AG10803 (cell line): ENCODE measurements at regions not wholly inside any gene's neighbourhood (a gene's known extent, or its start where the extent isn't known, plus 50 kb on each side); places are given as distances from the start of the nearest gene placed in this dataset.
"Not testable (repeated sequence)": the region's sequence is repeated elsewhere in the genome, so short reads cannot be mapped to it uniquely, and the experiment has no call there.

Experiments
- DNase-seq: peaks from one replicate; pipeline ENCODE4 v3.0.0; 2010; ENCODE audit warnings: low read depth
- H3K4me3 ChIP-seq: 2 replicates; pipeline ENCODE4 v1.5.1; 2011; ENCODE audit warnings: mild to moderate bottlenecking, low read length, control low read depth
- CTCF ChIP-seq: conservative IDR thresholded peaks from 2 replicates; pipeline ENCODE4 v1.5.1; 2011; ENCODE audit warnings: mild to moderate bottlenecking, low read length, control low read depth, inconsistent platforms

DNA sequence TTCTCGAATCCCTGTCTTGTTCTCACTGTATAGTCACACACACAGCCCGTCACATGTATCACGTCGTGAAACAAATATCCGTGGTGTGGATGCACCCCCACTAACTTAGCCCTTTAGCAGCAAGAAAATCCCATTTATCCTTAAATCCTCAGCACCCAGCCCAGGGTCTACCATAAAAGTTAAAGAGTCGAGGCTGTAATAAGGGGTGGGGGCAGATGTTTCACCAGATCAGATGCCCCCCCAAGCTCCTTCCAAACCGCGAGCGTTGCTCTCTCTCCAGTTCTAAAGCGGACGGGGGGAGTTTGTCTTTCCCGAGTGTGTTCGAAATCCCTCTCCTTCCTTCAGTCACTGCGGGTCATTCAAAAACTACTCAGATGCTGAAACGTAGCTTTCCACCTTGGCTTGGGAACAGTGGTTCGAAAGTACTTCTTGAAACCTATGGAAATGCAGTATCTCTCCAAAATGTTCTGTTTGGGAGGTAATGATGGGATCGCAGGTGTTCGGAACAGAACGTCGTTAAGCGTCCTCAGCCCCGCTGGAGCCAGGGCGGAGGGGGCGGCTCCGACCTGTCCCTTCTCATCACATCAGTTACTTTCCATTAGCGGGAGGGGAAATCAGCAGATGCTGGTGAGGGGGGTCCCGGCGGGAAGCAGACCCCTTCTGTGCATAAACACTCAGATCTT lies 156.2 kb downstream of the BRD1 start:
- DNase-seq, result no peak
- no peak overlapping the region for H3K4me3 ChIP-seq

GRCh38 chr22:49670456-49671330 lies 157.0 kb downstream of the BRD1 start:
- DNase-seq, result no peak
- no peak overlapping the region for H3K4me3 ChIP-seq
- no peak for TF ChIP-seq CTCF

More for the DNA sequence above, 156.2 kb downstream of the BRD1 start:
- no peak for TF ChIP-seq CTCF

GRCh38 chr22:49669969-49670455 lies 157.7 kb downstream of the BRD1 start:
- DNase-seq, H3K4me3 ChIP-seq: not testable (repeated sequence)

GRCh38 chr22:49669427-49669968 lies 158.2 kb downstream of the BRD1 start:
- not testable (repeated sequence) for DNase-seq, H3K4me3 ChIP-seq

DNA sequence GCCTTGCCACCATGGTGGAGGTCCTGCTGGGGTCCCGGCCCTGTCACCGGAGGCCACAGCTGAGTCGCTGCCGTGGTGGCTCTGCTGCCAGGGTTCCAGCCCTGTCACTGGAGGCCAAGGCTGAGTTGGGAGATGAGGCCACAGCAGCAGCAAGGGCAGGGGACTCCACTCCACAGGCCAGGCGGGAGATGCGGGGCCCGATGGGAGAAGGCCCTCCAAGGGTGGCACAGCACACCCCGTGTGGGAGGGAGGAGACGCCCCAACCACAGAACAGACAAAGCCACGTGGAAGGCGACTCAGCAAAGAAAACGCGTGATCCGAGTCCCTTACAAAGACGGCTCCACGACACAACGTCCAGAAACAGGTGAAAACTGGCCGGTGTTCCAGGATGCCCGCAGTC lies 159.3 kb downstream of the BRD1 start:
- no peak for TF ChIP-seq CTCF
- H3K4me3 ChIP-seq, result no peak overlapping the region
- no peak for DNase-seq

GRCh38 chr22:49667236-49667635 lies 160.4 kb downstream of the BRD1 start:
- TF ChIP-seq CTCF, result no peak
- no peak for DNase-seq
- no peak overlapping the region for H3K4me3 ChIP-seq

DNA sequence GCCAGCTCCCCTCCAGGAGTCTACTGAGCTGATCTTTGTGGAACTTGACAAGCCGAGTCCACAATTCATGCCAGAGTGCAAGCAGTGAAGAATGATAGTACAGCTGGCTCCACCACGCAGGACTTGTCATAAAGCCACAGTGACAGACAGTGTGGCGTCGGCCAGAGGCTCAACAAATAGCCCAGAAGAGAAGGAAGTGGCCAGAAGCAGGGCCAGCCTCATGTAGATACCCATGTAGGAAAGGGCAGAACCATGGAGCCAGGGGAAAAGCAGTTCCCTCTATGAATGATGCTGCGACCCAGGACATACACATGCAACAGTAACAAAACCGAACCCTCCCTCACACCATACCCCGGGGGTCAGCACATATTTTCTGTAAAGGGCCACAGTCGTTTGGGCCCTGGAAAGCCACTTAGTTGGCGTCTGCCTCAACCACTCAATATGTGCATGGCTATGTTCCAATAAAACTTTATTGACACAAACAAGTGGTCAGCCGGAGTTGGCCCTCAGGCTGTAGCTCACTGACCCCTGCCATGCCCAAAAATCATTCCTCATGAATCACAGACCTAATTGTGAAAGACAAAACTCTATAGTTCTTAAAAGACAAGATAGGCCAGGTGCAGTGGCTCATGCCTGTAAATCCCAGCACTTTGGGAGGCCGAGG lies 161.4 kb downstream of the BRD1 start:
- DNase-seq, result no peak
- TF ChIP-seq CTCF, result no peak
- H3K4me3 ChIP-seq, result no peak overlapping the region
